Keratinocyte (primary cell): ENCODE measurements at regions not wholly inside any gene's neighbourhood (a gene's known extent, or its start where the extent isn't known, plus 50 kb on each side); places are given as distances from the start of the nearest gene placed in this dataset.
A peak's percentile ranks its signal among the peaks of the same experiment; 100 is the strongest.

Source experiments
- DNase-seq: peaks from one replicate; pipeline ENCODE4 v3.0.0-alpha.2; 2011; ENCODE audit warnings: low read depth, missing footprints, low spot score
- FAIRE-seq: peaks from 2 replicates; lab custom pipeline; 2011; peaks lifted over from hg19 to GRCh38; lab: Jason Lieb, UNC
- H2AFZ ChIP-seq: 2 replicates; pipeline ENCODE4 v1.6.0; 2012; ENCODE audit warnings: low read length, control low read depth, inconsistent platforms; ENCODE audit not compliant: control insufficient read depth
- H3K27ac ChIP-seq: 2 replicates; pipeline ENCODE4 v1.5.1; 2011; ENCODE audit warnings: low read length; ENCODE audit not compliant: control insufficient read depth, insufficient read depth
- H3K27me3 ChIP-seq: 3 replicates; pipeline ENCODE4 v1.6.0; 2011; ENCODE audit warnings: low read length; ENCODE audit not compliant: control insufficient read depth, insufficient read depth; ENCODE audit errors: extremely low read depth
- H3K36me3 ChIP-seq, 2 experiments: 2 replicates in 1 of 2; 3 replicates in 1 of 2; pipeline ENCODE4 v1.5.1; 2011; ENCODE audit warnings: low read length in 2 of 2, mild to moderate bottlenecking in 1 of 2; ENCODE audit not compliant: control insufficient read depth in 2 of 2, insufficient read depth in 2 of 2; ENCODE audit errors: extremely low read depth in 1 of 2
- H3K4me1 ChIP-seq: 3 replicates; pipeline ENCODE4 v1.5.1; 2011; ENCODE audit warnings: low read length; ENCODE audit not compliant: control insufficient read depth, insufficient read depth; ENCODE audit errors: extremely low read depth
- H3K4me2 ChIP-seq: 3 replicates; pipeline ENCODE4 v1.6.0; 2011; ENCODE audit warnings: low read depth, low read length; ENCODE audit not compliant: control insufficient read depth, insufficient read depth; ENCODE audit errors: extremely low read depth
- H3K4me3 ChIP-seq, 3 experiments: fragments of 200-600 bp in 1 of 3; sonication (generic) in 1 of 3; 2 replicates in 2 of 3; 3 replicates in 1 of 3; pipeline ENCODE4 v1.5.1; 2011 to 2016; ENCODE audit warnings: low read length in 3 of 3, mild to moderate bottlenecking in 3 of 3, control low read depth in 2 of 3, inconsistent platforms in 1 of 3, low read depth in 1 of 3, mixed read lengths in 1 of 3, mixed run types in 1 of 3, moderate library complexity in 1 of 3; ENCODE audit not compliant: control insufficient read depth in 2 of 3, insufficient read depth in 2 of 3; ENCODE audit errors: extremely low read depth in 1 of 3
- H3K79me2 ChIP-seq: 2 replicates; pipeline ENCODE4 v1.6.0; 2012; ENCODE audit warnings: low read length; ENCODE audit not compliant: control insufficient read depth, insufficient read depth
- H3K9ac ChIP-seq: 3 replicates; pipeline ENCODE4 v1.6.0; 2011; ENCODE audit warnings: low read length; ENCODE audit not compliant: control insufficient read depth, insufficient read depth; ENCODE audit errors: extremely low read depth
- H3K9me1 ChIP-seq: 3 replicates; pipeline ENCODE4 v1.6.0; 2011; ENCODE audit warnings: low read length; ENCODE audit not compliant: control insufficient read depth, insufficient read depth; ENCODE audit errors: extremely low read depth
- H3K9me3 ChIP-seq: 2 replicates; pipeline ENCODE4 v1.5.1; 2012; ENCODE audit warnings: low read depth, low read length; ENCODE audit not compliant: control insufficient read depth
- H4K20me1 ChIP-seq: 3 replicates; pipeline ENCODE4 v1.6.0; 2011; ENCODE audit warnings: low read length; ENCODE audit not compliant: control insufficient read depth, insufficient read depth; ENCODE audit errors: extremely low read depth
- CTCF ChIP-seq, 3 experiments: IDR thresholded peaks in 1 of 3; conservative IDR thresholded peaks in 1 of 3; optimal IDR thresholded peaks in 1 of 3; 2 replicates in 2 of 3; 3 replicates in 1 of 3; pipeline versions ENCODE3 to v1.5.1; 2011; ENCODE audit warnings: low read length in 3 of 3, mild to moderate bottlenecking in 3 of 3, moderate library complexity in 2 of 3, control low read depth in 1 of 3, inconsistent platforms in 1 of 3; ENCODE audit not compliant: insufficient read depth in 2 of 3; ENCODE audit errors: extremely low read depth in 1 of 3
- EZH2 ChIP-seq: IDR thresholded peaks from one replicate; pipeline ENCODE4 v1.6.1; 2012; ENCODE audit warnings: inconsistent platforms, mild to moderate bottlenecking, low read length, moderate library complexity
- dilution Hi-C: fragments of 300-500 bp; cut with MboI; formaldehyde crosslinking; loops from one replicate; pipeline ENCODE4 v1.7.0; 2020; ENCODE audit warnings: low sequenced_read_pairs; ENCODE audit not compliant: extremely low pct_ligation_motif_present

GRCh38 chr5:96226941-96227552 is 206.0 kb downstream of the PCSK1 start:
- Histone ChIP-seq H3K27ac (peak overlapping the region; percentile 97), H4K20me1 (no peaks in the 10 kb centered on the region), H2AFZ (peak overlapping the region; percentile 28), H3K27me3 (no peaks in the 10 kb centered on the region), H3K79me2 (no peaks in the 10 kb centered on the region), H3K9ac (peak overlapping the region; percentile 50), H3K4me3 (peak overlapping the region in 1 of 3 experiments; percentile 11), H3K4me2 (peak overlapping the region; percentile 65), H3K36me3 (peaks cover 0 to 1% of the 10 kb centered on the region in 2 experiments), H3K4me1 (peaks cover 30% of the 10 kb centered on the region), H3K9me3 (no peaks in the 10 kb centered on the region), H3K9me1 (no peaks in the 10 kb centered on the region)
- FAIRE-seq, result peak; percentile 74
- dilution Hi-C loops, result no loop called here
- TF ChIP-seq EZH2, result no peak
- no peak for DNase-seq

DNA sequence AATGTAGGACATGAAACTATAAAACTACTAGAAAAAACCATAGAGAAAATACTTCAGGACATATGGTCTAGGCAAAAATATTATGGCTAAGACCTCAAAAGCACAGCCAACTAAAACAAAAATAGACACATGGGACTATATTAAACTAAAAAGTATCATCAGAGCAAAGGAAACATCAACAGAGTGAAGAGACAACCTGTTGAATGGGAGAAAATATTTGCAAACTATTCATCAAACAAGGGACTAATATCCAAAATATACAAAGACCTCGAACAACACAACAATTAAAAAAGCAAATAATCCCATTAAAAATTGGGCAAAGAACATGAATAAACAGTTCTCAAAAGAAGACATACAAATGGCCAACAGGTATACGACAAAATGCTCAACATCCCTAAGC is 210.9 kb downstream of the PCSK1 start:
- no peak for FAIRE-seq
- Histone ChIP-seq H3K4me2 (no peak overlapping the region), H3K36me3 (no peaks in the 10 kb centered on the region), H3K27ac (no peak overlapping the region), H3K4me1 (peaks cover 32% of the 10 kb centered on the region), H3K27me3 (no peaks in the 10 kb centered on the region), H4K20me1 (no peaks in the 10 kb centered on the region), H3K9me1 (no peaks in the 10 kb centered on the region), H2AFZ (no peak overlapping the region), H3K9me3 (no peaks in the 10 kb centered on the region), H3K4me3 (no peak overlapping the region), H3K9ac (no peak overlapping the region), H3K79me2 (no peaks in the 10 kb centered on the region)
- dilution Hi-C loops, result no loop called here
- no peak for DNase-seq
- no peak for TF ChIP-seq EZH2
- no peak for TF ChIP-seq CTCF (optimal IDR thresholded peaks at IDR 0.05 in 1 of 3, IDR thresholded peaks at IDR 0.05 in 1 of 3, conservative IDR thresholded peaks at IDR 0.05 in 1 of 3; ENCODE audit: extremely low read depth in 1 of 3, insufficient read depth in 2 of 3, low read length in 3 of 3)
